ENCODE measurements at regions not wholly inside any gene's neighbourhood (a gene's known extent, or its start where the extent isn't known, plus 50 kb on each side); places are given as distances from the start of the nearest gene placed in this dataset.

DNA sequence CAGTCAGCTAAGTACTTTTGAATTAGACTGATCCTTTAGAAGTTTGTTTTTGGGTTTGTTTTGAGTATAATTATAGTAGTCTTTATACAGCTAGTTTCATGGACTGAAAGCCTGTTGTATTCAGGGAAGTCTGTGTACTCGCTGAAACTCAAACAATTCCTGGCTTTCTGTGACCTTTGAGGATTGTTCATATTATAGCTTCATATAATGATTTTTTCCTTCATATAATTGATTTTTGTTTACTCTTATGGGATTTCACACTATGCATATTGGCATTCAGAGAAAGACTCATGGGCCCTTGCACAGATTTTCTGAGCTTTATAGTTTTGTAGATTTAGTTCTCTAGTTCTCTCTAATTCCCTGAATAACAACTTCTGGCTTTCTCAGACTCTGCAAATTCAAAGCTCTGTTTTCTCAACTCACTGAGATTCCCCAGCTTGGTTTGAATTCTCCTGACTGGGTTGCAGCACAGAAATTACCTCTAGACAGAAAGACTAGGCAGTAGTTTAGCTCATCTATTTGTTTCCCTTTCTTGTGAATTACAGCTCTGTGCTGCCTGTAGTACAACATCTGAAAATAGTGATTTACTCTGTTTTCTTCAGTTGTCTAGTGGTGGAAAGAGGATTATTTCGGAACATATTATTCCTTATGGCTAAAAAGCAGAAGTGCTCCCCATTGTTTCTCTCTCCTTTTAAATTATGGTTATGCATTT, 495.9 kb upstream of the CNTNAP5 start:
- DNase-seq (no peak), ATAC-seq (no peak)
- no peaks in the 10 kb centered on the region for H3K36me3 ChIP-seq
- H3K4me1 ChIP-seq: no peaks in the 10 kb centered on the region
- H3K27me3 ChIP-seq: no peaks in the 10 kb centered on the region
- intact Hi-C loops (cut with DNase I): no loop called here
- TF ChIP-seq, protein P1, sequence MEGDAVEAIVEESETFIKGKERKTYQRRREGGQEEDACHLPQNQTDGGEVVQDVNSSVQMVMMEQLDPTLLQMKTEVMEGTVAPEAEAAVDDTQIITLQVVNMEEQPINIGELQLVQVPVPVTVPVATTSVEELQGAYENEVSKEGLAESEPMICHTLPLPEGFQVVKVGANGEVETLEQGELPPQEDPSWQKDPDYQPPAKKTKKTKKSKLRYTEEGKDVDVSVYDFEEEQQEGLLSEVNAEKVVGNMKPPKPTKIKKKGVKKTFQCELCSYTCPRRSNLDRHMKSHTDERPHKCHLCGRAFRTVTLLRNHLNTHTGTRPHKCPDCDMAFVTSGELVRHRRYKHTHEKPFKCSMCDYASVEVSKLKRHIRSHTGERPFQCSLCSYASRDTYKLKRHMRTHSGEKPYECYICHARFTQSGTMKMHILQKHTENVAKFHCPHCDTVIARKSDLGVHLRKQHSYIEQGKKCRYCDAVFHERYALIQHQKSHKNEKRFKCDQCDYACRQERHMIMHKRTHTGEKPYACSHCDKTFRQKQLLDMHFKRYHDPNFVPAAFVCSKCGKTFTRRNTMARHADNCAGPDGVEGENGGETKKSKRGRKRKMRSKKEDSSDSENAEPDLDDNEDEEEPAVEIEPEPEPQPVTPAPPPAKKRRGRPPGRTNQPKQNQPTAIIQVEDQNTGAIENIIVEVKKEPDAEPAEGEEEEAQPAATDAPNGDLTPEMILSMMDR (IDR thresholded peaks at IDR 0.05): no peak
- H3K9me3 ChIP-seq: no peaks in the 10 kb centered on the region
- no peak overlapping the region for H3K27ac ChIP-seq
- no peak overlapping the region for H3K4me3 ChIP-seq

DNA sequence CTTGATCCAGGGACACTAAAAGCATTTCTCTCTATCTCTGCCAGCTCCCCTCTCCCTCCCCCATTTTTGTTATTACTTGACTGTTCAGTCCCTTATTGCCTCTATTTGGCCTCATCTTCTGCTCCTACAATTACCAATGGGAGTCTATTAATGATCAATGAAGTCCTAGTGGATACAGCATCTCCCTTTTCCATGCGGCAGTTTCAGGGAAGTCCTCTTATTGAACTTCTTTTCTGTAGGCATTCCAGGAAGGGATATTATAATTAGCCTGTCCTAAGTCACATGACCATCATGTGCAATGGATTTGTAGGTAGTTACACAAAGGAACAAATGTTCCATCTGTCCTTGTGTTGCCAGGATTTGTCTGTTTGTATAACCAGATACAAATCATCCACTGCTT, 495.1 kb upstream of the CNTNAP5 start:
- no peaks in the 10 kb centered on the region for H3K9me3 ChIP-seq
- H3K27ac ChIP-seq: no peak overlapping the region
- DNase-seq: no peak
- no peak for ATAC-seq
- no peaks in the 10 kb centered on the region for H3K36me3 ChIP-seq
- intact Hi-C loops (cut with DNase I): no loop called here
- H3K4me1 ChIP-seq: no peaks in the 10 kb centered on the region
- no peaks in the 10 kb centered on the region for H3K27me3 ChIP-seq
- H3K4me3 ChIP-seq: no peak overlapping the region
- TF ChIP-seq, protein P1 (IDR thresholded peaks at IDR 0.05): no peak

GRCh38 chr2:123532126-123532525, 493.0 kb upstream of the CNTNAP5 start:
- TF ChIP-seq, protein P1 (IDR thresholded peaks at IDR 0.05): no peak
- ATAC-seq: no peak
- intact Hi-C loops (cut with DNase I): no loop called here

DNA sequence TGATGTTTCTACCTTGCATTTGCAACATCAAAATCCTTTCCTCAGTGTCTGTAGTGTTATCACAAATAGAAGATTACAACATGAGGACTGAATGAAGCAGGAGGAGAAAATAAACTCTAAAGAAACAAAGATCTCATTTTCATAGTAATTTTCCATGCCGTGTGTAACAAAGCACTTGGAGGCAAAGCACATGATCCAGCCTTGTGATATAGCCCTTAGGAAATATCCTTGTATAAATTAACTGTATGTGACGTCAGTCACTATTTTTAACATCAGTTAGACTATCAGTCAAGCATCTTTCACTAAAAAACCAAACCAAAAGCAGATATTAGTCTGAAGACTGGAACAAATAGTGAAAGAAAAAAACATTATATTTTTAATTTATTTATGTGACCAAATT, 492.1 kb upstream of the CNTNAP5 start:
- ATAC-seq (no peak), DNase-seq (no peak)
- Histone ChIP-seq H3K27me3 (no peaks in the 10 kb centered on the region), H3K9me3 (no peaks in the 10 kb centered on the region), H3K36me3 (no peaks in the 10 kb centered on the region), H3K27ac (no peak overlapping the region), H3K4me1 (no peaks in the 10 kb centered on the region), H3K4me3 (no peak overlapping the region)
- TF ChIP-seq, protein P1 (IDR thresholded peaks at IDR 0.05): no peak
- intact Hi-C loops (cut with DNase I): no loop called here

More at GRCh38 chr2:123532126-123532525, 493.0 kb upstream of the CNTNAP5 start:
- no peaks in the 10 kb centered on the region for H3K9me3 ChIP-seq
- H3K4me3 ChIP-seq: no peak overlapping the region
- H3K27me3 ChIP-seq: no peaks in the 10 kb centered on the region
- DNase-seq: no peak
- H3K36me3 ChIP-seq: no peaks in the 10 kb centered on the region
- H3K27ac ChIP-seq: no peak overlapping the region
- no peaks in the 10 kb centered on the region for H3K4me1 ChIP-seq

DNA sequence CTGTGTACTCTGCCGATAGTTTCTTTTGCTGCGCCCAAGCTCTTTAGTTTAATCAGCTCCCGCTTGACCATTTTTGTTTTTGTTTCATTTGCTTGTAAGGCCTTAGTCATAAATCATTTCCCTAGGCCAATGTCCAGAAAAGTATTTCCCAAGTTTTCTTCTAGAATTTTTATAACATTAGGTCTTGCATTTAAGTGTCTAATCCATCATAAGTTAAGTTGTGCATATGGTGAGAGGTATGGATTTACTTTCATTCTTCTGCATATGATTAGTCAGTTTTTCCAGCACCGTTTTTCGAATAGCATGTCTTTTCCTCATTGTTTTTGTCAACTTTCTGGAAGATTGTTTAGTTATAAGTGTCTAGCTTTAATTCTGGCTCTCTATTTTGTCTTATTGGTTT, 484.8 kb upstream of the CNTNAP5 start:
- Histone ChIP-seq H3K27ac (no peak overlapping the region), H3K9me3 (no peaks in the 10 kb centered on the region), H3K27me3 (no peaks in the 10 kb centered on the region), H3K36me3 (no peaks in the 10 kb centered on the region), H3K4me1 (no peaks in the 10 kb centered on the region), H3K4me3 (no peak overlapping the region)
- TF ChIP-seq, protein P1 (IDR thresholded peaks at IDR 0.05): no peak
- intact Hi-C loops (cut with DNase I): no loop called here
- ATAC-seq: no peak
- no peak for DNase-seq

DNA sequence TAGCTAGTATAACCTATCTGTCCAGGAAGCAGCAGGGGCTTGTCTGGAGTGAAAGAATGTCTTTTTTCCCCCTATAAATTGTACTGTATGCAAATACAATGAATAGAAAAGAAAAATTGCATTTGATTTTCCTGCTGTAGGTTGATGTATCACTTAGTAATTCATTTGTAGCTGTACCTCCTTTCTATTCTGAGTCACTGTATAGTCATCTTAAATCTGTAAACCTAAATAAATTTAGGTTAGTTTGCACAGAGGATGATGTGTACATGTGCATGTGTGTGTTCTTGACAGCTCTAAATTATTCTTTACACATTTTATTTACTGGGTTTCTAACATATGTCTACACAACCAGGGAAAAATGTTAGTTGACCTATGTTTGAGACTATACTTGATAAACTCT, 478.7 kb upstream of the CNTNAP5 start:
- ATAC-seq (no peak), DNase-seq (no peak)
- intact Hi-C loops (cut with DNase I): no loop called here
- Histone ChIP-seq H3K27ac (no peak overlapping the region), H3K9me3 (no peaks in the 10 kb centered on the region), H3K36me3 (no peaks in the 10 kb centered on the region), H3K4me1 (no peaks in the 10 kb centered on the region), H3K27me3 (no peaks in the 10 kb centered on the region), H3K4me3 (no peak overlapping the region)
- TF ChIP-seq, protein P1 (IDR thresholded peaks at IDR 0.05): no peak
